Limb (tissue), 2 donors: ENCODE measurements at regions not wholly inside any gene's neighbourhood (a gene's known extent, or its start where the extent isn't known, plus 50 kb on each side); places are given as distances from the start of the nearest gene placed in this dataset.

ENCODE experiments used
- DNase-seq, 2 donors: peaks; one replicate each; pipeline ENCODE4 v3.0.0-alpha.2; 2016; ENCODE audit errors: extremely low spot score in 2 of 2

GRCh38 chr21:43275421-43276211 is 106.8 kb downstream of the CRYAA start:
- no peak for DNase-seq

- no peak for DNase-seq
These were observed 106.1 kb downstream of the CRYAA start for GRCh38 chr21:43274946-43275310.

DNA sequence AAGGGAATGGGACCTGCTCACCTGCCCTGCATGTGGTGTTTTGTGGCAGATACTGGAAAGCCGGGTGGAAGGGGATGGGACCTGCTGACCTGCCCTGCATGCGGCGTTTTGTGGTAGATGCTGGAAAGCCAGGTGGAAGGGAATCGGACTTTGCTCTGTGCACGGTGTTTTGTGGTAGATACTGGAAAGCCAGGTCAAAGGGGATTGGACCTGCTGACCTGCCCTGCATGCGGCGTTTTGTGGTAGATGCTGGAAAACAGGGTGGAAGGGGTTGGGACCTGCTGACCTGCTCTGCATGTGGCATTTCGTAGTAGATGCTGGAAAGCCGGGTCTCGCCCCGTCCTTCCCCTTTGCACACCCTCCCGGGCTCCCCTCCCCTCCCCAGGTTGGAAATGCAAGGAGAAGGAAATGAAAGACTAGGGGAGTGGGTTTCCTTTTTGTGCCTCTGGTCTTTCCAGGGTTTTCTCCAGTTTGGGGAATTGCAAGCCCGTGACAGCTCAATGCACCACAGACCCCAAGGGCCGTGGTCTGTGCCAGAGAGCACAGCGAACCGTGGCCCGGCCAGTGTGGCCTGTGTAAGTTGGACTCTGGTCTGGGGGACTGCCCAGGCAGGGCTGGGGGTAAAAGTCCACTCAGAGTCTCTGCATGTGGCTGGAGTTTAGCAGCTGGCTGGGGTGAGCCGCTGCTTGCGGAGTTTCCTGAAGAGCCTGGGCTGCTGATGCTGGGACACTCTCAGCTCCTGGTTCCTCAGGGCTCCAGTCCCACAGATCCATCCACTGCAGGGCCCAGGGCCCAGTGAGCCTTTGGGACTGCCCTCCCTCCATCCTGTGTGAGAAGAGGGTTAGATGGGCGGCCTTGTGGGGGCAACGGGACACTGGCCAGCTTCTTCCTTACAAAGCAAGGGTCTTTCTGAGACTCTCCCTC is 105.5 kb downstream of the CRYAA start:
- DNase-seq = no peak

GRCh38 chr21:43273708-43274021 is 104.9 kb downstream of the CRYAA start:
- DNase-seq = no peak

- DNase-seq = no peak
These were observed 104.4 kb downstream of the CRYAA start for GRCh38 chr21:43273016-43273707.

DNA sequence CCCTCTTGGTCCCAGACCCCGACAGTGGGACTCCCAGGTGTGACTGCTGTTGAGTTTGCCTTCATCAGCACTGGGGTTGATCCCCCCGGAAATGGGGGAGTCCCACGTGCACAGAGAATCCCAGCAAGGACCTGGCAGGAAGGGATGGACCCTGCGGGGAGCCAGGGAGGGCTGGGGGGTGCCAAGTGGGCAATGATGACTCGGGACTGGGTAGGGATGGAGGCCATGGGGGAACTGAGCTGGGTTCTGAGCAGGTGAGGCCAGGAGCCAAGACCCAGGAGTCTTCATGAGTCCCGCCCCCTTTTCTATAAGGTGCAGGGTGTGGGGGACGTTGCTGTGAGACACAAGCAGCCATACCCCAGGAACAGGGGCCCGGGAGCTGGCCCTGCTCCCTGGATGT is 103.8 kb downstream of the CRYAA start:
- no peak for DNase-seq

GRCh38 chr21:43271452-43272020 is 102.7 kb downstream of the CRYAA start:
- no peak for DNase-seq

DNA sequence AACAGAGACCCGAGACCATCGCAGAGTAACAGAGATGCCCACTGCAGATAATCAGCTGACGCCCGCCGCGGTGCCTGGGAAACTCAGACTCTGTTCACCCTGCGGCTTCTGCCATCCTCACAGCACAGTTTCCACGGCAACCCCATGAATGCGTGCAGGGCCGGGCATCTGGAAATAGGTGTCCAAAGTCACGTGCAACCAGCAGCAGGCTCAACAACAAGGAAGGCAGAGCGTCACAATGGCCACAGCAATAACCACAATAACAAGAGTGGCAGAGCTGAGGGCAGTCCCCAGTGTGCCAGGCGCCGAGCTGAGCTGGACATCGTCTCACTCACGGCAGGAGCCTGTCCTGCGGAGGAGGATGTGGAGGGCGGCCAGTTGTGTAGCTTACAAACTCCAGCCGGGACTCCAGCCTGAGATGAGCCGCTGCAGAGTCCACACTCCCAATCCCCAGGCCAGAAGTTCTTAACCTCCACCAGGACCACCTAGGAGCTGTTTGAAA is 102.0 kb downstream of the CRYAA start:
- DNase-seq = peak in 1 of 2 donors; percentile 69

- DNase-seq = no peak
These were observed 101.3 kb downstream of the CRYAA start for GRCh38 chr21:43269957-43270705.

GRCh38 chr21:43269440-43269839 is 100.6 kb downstream of the CRYAA start:
- no peak for DNase-seq

GRCh38 chr21:43268804-43269186 is 100.0 kb downstream of the CRYAA start:
- DNase-seq = no peak

DNA sequence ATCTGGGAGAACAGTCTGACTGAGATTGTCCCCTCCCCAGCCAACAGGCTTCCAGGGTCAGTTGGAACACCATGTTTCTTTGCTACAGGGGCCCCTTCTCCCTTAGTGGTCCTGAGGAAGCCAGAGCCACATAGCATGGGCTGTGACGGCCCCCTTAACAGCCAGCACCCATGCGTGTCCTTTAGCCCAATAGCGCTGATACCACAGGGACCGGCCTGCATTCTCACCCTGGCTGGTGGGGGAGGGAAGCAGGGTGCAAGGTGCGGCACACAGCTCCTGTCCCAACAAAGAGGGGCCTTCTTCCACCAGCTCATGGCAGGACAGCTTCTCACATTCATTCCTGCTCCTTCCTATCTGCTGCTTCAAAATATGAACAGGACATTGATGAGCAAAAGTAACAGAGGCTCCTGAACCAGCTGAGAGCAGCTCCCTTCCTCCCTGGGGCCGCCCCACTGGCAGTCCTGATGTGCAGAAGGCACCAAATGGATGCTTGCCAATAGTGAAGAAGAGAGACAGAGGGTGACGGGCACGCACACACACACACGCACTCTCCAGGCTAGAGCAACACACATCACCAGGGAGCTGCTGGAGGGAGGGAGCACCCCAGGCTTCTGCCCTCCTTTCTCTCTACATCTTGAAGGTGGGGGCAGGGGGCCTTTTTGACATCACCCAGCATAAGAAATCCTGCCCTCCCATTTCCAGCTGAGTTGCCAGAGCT is 99.4 kb downstream of the CRYAA start:
- no peak for DNase-seq

- no peak for DNase-seq
These were observed 98.7 kb downstream of the CRYAA start for GRCh38 chr21:43267391-43268085.

DNA sequence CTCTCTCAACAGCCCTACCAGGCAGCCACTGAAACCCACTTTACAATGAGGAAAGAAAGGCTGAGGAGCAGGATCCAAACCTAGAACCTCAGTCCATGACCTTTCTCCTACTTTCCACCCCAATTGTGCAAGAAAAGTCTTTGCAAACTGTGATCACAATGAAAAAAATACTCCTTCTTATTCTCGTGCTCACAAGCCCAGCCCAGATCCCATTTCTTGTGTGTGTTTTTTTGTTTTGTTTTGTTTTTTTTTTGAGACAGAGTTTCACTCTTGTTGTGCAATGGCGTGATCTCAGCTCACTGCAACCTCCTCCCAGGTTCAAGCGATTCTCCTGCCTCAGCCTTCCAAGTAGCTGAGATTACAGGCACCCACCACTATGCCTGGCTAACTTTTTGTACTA is 97.7 kb downstream of the CRYAA start:
- DNase-seq = no peak

- no peak for DNase-seq
These were observed 93.6 kb downstream of the CRYAA start for GRCh38 chr21:43262427-43262826.
